Astrocyte (in vitro differentiated cells and primary cell): ENCODE measurements at regions not wholly inside any gene's neighbourhood (a gene's known extent, or its start where the extent isn't known, plus 50 kb on each side); places are given as distances from the start of the nearest gene placed in this dataset.
A peak's percentile ranks its signal among the peaks of the same experiment; 100 is the strongest.

Experiments
- DNase-seq: peaks from one replicate; pipeline ENCODE4 v3.0.0-alpha.2; 2010; ENCODE audit warnings: low read depth
- FAIRE-seq: peaks from 2 replicates; lab custom pipeline; 2011; peaks lifted over from hg19 to GRCh38; lab: Jason Lieb, UNC
- H2AFZ ChIP-seq: 2 replicates; pipeline ENCODE4 v1.6.0; 2012; ENCODE audit warnings: low read depth, low read length, inconsistent platforms
- H3K27ac ChIP-seq: 2 replicates; pipeline ENCODE4 v1.5.1; 2011; ENCODE audit warnings: low read depth, low read length, inconsistent platforms
- H3K27me3 ChIP-seq: 2 replicates; pipeline ENCODE4 v1.6.0; 2011; ENCODE audit warnings: low read length, inconsistent platforms; ENCODE audit not compliant: insufficient read depth
- H3K36me3 ChIP-seq: 2 replicates; pipeline ENCODE4 v1.5.1; 2011; ENCODE audit warnings: low read length, inconsistent platforms; ENCODE audit not compliant: insufficient read depth
- H3K4me1 ChIP-seq: 2 replicates; pipeline ENCODE4 v1.5.1; 2011; ENCODE audit warnings: low read length, inconsistent platforms; ENCODE audit not compliant: insufficient read depth
- H3K4me2 ChIP-seq: 2 replicates; pipeline ENCODE4 v1.6.0; 2012; ENCODE audit warnings: low read length, inconsistent platforms
- H3K4me3 ChIP-seq: 2 replicates; pipeline ENCODE4 v1.5.1; 2011; ENCODE audit warnings: low read depth, mild to moderate bottlenecking, low read length, inconsistent platforms; ENCODE audit not compliant: insufficient read depth
- H3K79me2 ChIP-seq: 2 replicates; pipeline ENCODE4 v1.6.0; 2012; ENCODE audit warnings: mild to moderate bottlenecking, low read length, inconsistent platforms; ENCODE audit not compliant: insufficient read depth
- H3K9ac ChIP-seq: 2 replicates; pipeline ENCODE4 v1.6.0; 2012; ENCODE audit warnings: mild to moderate bottlenecking, low read length, inconsistent platforms
- H3K9me3 ChIP-seq: 2 replicates; pipeline ENCODE4 v1.5.1; 2012; ENCODE audit warnings: low read depth, mild to moderate bottlenecking, low read length, inconsistent platforms; ENCODE audit not compliant: insufficient read depth
- H4K20me1 ChIP-seq: 2 replicates; pipeline ENCODE4 v1.6.0; 2012; ENCODE audit warnings: low read length, inconsistent platforms; ENCODE audit not compliant: insufficient read depth
- H3K27ac Mint-ChIP-seq: one replicate; pipeline ENCODE4 v1.8.0; 2021; ENCODE audit warnings: mild to moderate bottlenecking, mixed read lengths; ENCODE audit not compliant: unreplicated experiment
- H3K27me3 Mint-ChIP-seq: one replicate; pipeline ENCODE4 v1.8.0; 2021; ENCODE audit warnings: low read depth, mixed read lengths; ENCODE audit not compliant: unreplicated experiment
- H3K36me3 Mint-ChIP-seq: one replicate; pipeline ENCODE4 v1.8.0; 2021; ENCODE audit warnings: low read depth, mixed read lengths; ENCODE audit not compliant: unreplicated experiment
- H3K4me1 Mint-ChIP-seq: one replicate; pipeline ENCODE4 v1.8.0; 2021; ENCODE audit warnings: low read depth, mixed read lengths; ENCODE audit not compliant: unreplicated experiment
- H3K4me3 Mint-ChIP-seq: one replicate; pipeline ENCODE4 v1.8.0; 2021; ENCODE audit warnings: mild to moderate bottlenecking, moderate library complexity, mixed read lengths; ENCODE audit not compliant: unreplicated experiment
- H3K9me3 Mint-ChIP-seq: one replicate; pipeline ENCODE4 v1.8.0; 2021; ENCODE audit warnings: mild to moderate bottlenecking, mixed read lengths; ENCODE audit not compliant: unreplicated experiment
- CTCF ChIP-seq: IDR thresholded peaks from 2 replicates; pipeline ENCODE4 v1.5.1; 2011; ENCODE audit warnings: low read depth, mild to moderate bottlenecking, inconsistent platforms, low read length, moderate library complexity; ENCODE audit not compliant: insufficient read depth
- EZH2 ChIP-seq: IDR thresholded peaks from 2 replicates; pipeline ENCODE4 v1.6.1; 2012; ENCODE audit warnings: mild to moderate bottlenecking, low read length, inconsistent platforms; ENCODE audit not compliant: insufficient read depth

GRCh38 chr5:35478856-35479682 lies 138.6 kb upstream of the SPEF2 start:
- Histone ChIP-seq H3K79me2 (no peaks in the 10 kb centered on the region), H3K27ac (no peak overlapping the region), H3K27me3 (no peaks in the 10 kb centered on the region), H4K20me1 (no peaks in the 10 kb centered on the region), H3K4me1 (no peaks in the 10 kb centered on the region), H3K4me2 (peak overlapping the region; percentile 85), H2AFZ (peak overlapping the region; percentile 92), H3K4me3 (peak overlapping the region; percentile 59), H3K9me3 (no peaks in the 10 kb centered on the region), H3K36me3 (no peaks in the 10 kb centered on the region), H3K9ac (peak overlapping the region; percentile 70)
- Mint-ChIP-seq H3K4me1 (peaks cover 11% of the 10 kb centered on the region), H3K27me3 (no peaks in the 10 kb centered on the region), H3K36me3 (no peaks in the 10 kb centered on the region), H3K27ac (peak overlapping the region; percentile 97), H3K9me3 (no peaks in the 10 kb centered on the region), H3K4me3 (peak overlapping the region; percentile 71)
- peak; percentile 55 for FAIRE-seq
- DNase-seq, result peak; percentile 48
- TF ChIP-seq EZH2 (no peak), CTCF (no peak)

- H3K4me1 Mint-ChIP-seq, result peaks cover 11% of the 10 kb centered on the region
- H3K36me3 Mint-ChIP-seq, result no peaks in the 10 kb centered on the region
- Histone ChIP-seq H3K9ac (no peak overlapping the region), H3K9me3 (no peaks in the 10 kb centered on the region), H3K4me2 (no peak overlapping the region), H3K27me3 (no peaks in the 10 kb centered on the region), H4K20me1 (no peaks in the 10 kb centered on the region), H3K4me1 (no peaks in the 10 kb centered on the region), H2AFZ (no peak overlapping the region), H3K4me3 (no peak overlapping the region), H3K36me3 (no peaks in the 10 kb centered on the region), H3K27ac (no peak overlapping the region), H3K79me2 (no peaks in the 10 kb centered on the region)
- no peaks in the 10 kb centered on the region for H3K9me3 Mint-ChIP-seq
- no peak overlapping the region for H3K27ac Mint-ChIP-seq
- no peak overlapping the region for H3K4me3 Mint-ChIP-seq
- no peak for DNase-seq
- no peak for TF ChIP-seq CTCF
- TF ChIP-seq EZH2, result no peak
- FAIRE-seq, result no peak
- H3K27me3 Mint-ChIP-seq, result no peaks in the 10 kb centered on the region
Observed at GRCh38 chr5:35477911-35478310, 139.8 kb upstream of the SPEF2 start.

- Histone ChIP-seq H3K9me3 (no peaks in the 10 kb centered on the region), H3K27me3 (no peaks in the 10 kb centered on the region), H3K4me1 (no peaks in the 10 kb centered on the region), H3K27ac (no peak overlapping the region), H3K4me3 (no peak overlapping the region), H3K36me3 (no peaks in the 10 kb centered on the region), H2AFZ (no peak overlapping the region), H3K79me2 (no peaks in the 10 kb centered on the region), H3K4me2 (no peak overlapping the region), H4K20me1 (no peaks in the 10 kb centered on the region), H3K9ac (no peak overlapping the region)
- no peak for DNase-seq
- Mint-ChIP-seq H3K4me3 (no peak overlapping the region), H3K27ac (no peak overlapping the region), H3K27me3 (no peaks in the 10 kb centered on the region), H3K36me3 (no peaks in the 10 kb centered on the region), H3K4me1 (peaks cover 11% of the 10 kb centered on the region), H3K9me3 (no peaks in the 10 kb centered on the region)
- FAIRE-seq, result no peak
- TF ChIP-seq CTCF (no peak), EZH2 (no peak)
Observed at GRCh38 chr5:35477321-35477720, 140.3 kb upstream of the SPEF2 start.
